Activated CD4-positive, alpha-beta T cell treated with anti-CD3 and anti-CD28 coated beads for 1 hour (primary cell): ENCODE measurements at regions not wholly inside any gene's neighbourhood (a gene's known extent, or its start where the extent isn't known, plus 50 kb on each side); places are given as distances from the start of the nearest gene placed in this dataset.

Experiments
- DNase-seq: peaks from one replicate; pipeline ENCODE4 v3.0.0-alpha.2; 2020

DNA sequence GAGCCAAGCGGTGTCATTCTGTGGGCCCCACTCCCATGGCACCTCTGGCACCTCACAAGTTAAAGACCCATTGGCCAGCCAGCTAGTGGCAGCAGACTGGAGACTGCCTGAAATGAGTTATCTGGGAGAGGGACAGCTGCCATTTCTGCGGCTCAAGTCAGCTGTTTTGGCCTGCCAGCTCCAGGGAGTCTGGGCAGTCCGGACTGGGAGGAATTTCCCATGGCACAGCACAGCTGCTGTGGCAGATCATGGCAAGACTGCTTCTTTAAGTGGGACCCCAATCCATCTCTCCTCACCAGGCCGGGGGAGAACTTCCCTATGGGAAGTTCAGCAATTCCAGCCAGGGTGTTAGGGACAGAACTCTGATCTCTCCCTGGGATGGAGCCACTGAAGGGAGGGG is 2187.6 kb upstream of the CELF4 start:
- no peak for DNase-seq

DNA sequence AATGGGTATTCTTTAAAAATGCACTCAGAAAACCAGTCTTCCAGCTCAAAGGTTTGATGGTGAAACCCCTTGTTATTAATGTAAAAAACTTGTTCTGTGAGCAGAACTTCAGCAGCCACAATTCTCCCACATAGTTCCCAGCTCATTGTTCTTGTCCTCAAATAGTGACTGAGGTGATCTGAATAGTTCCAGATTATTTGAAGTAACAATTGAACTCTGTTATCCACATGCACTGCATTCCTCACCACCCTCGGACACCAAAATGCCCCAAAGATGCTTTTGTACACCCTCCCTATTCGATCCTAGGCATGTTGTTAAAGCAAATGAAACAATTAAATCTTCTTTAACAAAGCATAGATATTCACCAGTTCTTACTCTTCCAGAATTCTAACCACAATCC is 2186.8 kb upstream of the CELF4 start:
- DNase-seq = no peak

DNA sequence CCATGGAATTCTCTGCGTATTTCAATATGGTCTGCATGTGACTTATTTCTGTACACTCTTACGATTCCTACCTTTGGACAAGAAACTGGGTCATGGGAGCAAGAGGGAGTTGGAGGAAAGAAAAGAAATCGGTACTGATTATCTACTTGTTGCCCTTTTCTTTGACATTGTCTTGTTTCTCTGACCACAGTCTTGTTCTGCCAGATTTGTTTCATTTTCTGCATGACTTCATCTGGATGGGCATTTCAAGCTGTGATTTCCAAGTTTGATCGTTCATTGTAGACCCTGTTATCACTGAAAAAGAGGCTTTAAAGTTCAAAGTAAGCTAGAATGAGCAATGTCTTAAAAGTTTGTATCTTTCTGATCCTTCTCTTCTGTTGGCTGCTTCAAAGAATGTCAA is 2186.3 kb upstream of the CELF4 start:
- DNase-seq = no peak

DNA sequence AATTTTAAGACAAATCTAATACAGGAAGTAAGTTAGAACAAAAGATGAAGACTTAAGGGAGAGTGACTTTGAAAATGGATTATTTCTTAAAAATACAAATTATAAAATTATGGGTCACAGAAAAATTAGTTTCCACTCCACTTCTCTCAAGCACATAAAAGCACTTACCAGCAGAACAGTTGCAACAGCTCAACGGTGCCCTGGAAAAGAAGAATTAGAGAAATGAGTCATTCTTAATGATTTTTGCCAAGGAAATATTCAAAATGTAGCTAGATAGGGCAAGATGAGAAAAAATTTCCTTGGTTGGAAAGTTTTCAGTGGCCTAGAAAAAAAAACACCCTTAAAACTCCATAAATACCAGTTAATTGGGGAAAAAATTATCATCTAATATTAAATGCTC is 2185.6 kb upstream of the CELF4 start:
- no peak for DNase-seq

DNA sequence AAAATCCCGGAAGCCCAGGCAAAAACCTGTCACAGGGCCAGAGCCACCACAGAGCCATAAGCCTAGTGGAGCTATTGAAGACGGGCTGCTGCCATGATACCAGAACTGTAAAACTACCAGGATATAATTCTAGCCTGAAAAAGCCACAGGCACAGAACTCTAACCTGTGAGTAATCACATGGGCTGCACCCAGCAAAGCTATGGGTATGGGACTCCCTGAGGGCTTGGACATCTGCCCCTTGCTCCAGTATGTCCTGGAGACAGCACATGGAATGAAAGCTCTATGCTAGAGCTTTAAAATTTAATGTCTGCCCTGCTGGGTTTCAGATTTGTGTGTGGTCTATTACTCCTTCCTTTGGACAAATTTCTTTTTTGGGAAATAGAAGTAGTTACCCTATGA is 2183.6 kb upstream of the CELF4 start:
- DNase-seq = no peak

DNA sequence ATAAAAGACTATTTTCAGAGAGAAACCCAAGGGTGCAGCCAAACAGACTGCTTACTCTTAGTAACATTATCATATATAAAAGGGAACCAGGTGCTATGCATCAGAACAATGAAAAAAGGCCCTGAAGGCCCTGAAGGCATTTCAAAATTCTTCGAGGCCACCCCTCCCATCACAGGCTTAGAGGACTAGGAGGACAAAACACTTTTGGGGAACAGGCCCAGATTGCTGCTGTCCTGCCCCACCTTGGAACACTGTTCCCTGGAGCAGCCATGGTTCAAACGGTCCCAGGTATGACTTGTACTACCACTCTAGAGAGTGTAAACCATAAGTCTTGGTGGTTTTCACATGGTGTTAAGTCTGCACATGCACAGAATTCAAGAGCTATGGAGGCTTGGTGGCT is 2183.1 kb upstream of the CELF4 start:
- no peak for DNase-seq

DNA sequence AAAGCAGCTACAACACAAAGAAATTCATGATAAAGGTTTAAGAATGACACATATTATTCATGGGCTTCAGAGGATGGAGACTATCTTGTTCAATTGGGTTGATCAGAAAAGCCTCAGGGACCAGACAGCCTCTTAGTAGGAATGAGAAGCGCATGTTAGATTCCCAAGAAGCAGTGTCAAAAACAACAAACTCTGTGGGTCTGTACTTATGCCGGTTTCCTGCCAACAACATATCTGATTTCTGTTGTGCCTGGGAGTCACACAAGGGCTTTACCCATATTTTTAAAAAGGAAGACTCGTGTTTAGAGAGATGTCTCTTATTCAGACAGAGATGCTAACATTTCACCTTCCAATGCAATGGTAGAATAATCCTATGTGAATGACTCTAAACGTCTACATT is 2180.6 kb upstream of the CELF4 start:
- no peak for DNase-seq

DNA sequence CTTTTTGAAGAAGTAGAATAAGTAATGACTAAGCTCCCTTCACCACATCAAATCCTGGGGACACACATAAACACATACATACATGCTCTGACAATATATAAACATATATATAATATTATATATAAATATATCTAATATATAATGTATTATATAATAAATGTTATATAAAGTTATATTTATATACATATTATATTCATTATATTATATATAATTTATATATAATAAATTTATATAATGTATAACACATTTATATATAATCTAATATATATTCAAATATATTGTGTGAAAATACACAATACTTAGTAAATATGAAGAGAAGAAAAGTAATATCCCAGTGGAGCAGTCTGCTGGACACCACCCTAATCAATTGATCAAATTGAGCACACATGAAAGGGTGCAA is 2177.9 kb upstream of the CELF4 start:
- no peak for DNase-seq

DNA sequence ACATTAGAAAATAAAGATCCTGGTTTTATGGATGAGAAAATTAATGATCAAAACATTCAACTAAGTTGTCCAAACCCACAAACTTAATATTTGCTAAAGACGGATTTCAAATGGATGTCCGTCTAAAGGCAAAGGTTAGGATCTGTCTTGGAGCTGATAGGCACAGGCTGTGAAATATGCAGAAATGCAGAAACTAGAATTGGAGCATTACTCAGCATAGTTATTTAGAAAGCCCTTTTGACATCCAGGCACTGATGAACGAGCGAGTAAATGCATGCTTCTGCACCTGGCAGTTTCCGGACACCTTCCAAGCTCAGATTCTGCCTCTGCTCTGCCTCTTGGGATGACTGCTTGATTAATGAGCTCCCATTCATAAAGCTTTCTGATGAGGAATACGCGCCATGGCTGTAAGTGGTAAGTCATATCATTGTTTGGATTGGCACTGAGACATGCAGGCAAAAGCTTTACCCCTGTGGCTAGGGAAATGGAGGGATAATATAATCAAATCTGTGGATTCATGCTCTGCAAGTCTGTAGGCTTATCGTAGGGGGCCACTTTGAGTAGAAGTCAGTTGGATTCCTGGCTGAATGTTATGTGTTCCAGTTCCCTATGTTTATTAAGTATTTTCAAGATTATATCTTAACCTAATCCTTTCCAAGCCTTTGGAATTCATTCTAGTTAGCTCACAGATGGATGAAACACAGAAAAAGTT is 2176.3 kb upstream of the CELF4 start:
- no peak for DNase-seq

DNA sequence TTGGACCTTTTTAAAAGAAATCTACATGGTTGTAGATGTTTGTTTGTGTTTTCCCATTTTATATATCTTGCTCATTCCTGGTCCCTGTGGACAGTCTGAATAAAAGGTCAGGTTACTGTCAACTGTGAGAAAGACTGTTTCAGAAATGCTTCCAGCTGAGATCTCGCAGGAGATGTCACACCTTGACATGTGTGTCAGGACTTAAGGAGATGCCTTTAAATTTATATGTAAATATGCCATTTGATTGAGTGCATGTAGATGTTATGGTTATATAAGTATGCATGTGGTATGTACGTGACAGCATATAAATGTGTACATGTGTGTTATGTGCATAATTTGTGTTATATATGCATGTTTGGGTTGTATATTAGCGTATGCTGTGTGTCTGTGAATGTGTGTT is 2172.3 kb upstream of the CELF4 start:
- no peak for DNase-seq

DNA sequence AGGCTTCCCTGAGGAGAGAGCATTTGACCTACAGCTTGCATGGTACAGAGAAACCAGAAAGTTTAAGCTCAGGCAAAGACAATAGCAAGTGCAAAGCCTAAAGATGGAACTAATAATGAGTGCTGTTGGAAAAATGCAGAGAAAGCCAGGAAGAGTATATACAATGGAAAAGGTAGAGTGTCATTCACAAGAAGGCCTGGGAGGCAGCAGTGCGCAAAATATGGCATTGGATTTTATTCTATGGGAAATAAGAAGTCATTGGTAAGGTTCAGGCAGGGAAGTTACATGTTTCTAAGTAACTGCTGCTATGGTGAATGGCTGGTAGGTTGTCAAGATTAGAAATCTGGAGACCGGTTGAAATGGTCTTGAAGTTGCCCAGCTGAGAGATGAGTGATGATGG is 2167.3 kb upstream of the CELF4 start:
- no peak for DNase-seq

DNA sequence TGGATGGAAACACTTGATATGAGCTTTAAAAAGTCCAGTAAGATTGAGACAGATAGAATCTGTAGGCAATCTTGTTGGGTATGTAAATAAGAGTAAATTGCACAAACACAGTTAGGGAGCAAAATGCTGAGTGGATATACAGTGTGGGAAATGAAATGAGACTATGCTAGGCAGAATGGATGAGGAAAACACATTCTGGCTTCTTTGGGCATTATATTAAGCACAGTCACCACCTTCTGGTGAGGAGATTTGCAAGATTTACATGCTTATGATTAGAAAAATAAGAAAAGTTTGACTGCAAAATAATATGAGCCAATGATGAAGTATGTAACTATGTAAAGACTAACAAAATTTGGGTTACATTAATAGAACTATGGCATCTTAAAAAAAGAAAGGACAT is 2165.0 kb upstream of the CELF4 start:
- no peak for DNase-seq

DNA sequence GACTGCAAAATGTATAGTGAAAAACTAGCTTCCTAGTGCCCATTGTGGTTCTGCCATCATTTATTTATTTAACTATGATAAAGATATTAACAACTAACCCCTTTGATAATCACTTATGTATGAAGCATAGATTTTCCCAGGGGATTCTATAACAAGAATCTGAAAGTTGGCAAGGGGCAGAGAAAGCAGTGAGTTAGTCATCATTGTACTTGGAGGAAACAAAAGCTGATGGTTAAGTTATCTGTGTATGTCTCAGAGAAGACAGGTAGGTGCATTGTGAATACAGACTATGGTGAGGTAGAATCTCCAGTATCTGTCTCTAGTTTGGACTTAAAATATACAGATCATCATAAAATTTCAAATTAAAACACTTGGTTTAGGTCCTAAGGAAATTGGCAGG is 2159.1 kb upstream of the CELF4 start:
- no peak for DNase-seq

DNA sequence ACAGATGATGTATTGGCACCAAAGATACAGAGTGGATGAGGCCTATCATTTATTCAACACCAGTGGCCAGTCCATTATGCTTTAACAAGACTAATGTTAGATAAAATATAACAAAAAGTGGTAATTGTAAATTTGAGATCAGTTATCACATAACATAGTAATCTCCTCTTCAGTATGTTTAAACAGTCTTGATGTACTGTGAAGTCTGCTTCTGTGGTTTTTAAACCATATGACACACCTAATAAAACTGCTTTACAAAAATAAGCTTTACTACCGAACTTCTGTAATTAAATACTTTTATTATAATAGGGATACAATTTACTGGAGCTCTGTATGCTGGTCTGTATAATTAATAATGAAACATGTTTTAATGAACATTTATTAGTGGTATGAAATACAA is 2156.1 kb upstream of the CELF4 start:
- no peak for DNase-seq

DNA sequence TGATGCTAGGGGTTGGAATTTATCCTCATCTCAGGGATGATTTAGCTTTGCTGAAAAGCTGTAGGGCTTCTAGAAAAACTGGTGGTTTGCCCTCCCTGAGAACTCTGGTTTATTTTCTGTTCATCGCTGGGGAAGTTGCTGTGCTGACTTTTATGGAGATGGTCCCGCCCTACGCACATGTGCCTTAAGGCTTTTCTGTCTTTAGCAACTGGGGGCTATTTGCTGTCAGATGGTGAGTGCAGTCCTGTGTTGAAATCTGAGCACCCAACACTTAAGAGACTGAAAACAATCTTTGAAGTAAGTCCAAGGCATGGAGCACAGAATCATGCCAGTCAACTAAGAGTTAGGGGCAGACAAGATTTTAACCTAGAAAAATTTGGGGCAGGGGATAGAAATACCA is 2148.4 kb upstream of the CELF4 start:
- DNase-seq = no peak

DNA sequence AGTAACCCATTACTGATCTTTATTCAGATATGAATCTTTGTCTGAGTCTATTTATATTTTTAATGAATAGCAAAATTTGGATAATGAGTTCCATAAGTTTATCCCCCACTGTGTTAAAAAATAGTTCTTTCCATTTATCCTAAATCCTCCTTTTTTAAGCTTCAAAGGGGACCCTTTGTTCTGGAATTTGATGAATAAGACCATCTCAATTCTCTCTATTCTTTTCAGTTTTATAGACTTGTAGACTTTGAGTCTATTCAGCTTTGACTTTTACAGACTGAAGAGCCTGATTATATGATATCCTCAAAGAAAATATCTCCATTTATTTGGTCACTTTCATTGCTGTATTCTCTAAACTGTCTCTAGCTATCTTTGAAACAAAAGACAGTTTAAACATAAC is 2146.1 kb upstream of the CELF4 start:
- DNase-seq = no peak

DNA sequence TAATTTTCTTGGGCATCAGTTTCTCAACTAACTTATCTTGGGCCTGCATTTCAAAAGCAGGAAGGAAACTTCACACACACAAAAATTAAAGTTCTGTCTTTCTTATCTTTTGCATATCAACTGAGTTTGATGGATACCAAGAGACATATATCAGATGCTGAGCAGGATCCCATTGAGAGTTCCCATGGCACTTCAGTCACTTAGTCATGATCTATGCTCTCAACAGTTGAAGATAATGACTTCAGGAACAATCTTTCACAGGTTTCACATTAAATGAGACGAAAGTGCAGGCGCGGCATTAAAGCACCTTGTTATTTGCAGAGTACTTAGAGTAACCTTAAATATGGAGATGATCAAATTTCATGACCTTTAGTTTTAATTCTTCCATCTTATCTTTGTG is 2139.8 kb upstream of the CELF4 start:
- DNase-seq = no peak

DNA sequence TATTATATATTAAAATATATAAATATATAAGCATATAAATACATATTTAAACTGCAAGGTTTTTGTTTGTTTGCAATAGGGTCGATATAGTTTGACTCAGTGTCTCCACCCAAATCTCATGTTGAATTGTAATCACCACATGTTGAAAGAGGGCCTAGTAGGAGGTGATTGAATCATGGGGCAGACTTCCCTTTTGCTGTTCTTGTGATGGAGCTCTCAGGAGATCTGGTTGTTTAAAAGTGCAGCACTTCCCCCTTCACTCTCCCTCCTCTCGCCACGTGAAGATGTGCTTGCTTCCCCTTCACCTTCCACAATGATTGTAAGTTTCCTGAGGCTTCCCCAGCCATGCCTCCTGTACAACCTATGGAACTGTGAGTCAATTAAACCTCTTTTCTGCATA is 2137.3 kb upstream of the CELF4 start:
- no peak for DNase-seq

DNA sequence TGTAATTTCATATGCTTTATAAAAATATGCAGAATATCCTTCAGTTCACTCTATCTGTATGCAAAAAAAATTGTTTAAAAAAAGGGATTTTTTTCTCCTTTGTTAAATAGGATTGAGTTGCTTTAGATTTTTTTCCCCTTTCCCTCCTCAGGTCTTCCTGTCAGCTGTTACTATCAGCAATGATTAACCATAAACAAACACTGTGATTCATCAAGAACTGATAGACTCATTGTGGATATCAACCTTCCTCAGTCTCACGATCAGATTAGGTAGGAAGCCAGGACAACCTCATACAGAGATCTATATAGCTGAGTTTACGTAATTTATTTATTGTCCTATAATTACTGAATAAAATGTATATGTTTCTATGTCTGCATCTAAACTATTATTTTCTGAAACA is 2136.2 kb upstream of the CELF4 start:
- DNase-seq = no peak

DNA sequence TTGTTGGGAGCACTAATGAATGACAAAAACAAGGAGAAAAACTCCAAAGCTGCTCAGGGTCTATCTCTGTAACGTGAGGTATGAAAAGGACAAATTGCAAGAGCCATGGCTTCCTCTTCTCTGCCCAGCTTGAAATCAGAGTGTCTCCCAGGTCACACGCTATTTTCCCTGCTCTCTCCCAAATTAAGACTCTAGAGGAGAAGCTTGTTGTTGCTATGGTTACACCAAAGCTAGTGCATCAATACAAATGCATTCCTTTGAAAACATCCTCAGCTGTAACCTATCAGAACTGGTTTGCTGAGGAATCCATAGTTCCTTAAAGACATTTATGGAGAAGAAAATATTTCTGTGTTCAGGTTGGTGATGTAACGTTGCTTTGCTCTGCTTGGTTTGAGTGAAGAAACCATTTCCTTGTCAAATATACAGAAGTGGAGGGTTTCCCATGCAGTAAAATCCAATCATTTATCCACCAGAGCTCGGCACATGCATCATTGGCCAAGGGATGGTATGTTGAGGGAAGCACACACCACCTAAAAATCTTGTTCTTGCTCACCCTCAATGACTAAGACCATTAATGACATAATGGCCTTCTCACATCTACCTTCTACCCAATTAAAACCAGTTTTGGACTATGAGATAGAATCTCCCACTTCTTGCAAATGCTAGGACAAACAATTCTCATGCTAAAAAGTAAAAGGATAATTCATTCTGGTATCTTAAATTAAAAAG is 2135.6 kb upstream of the CELF4 start:
- DNase-seq = no peak

DNA sequence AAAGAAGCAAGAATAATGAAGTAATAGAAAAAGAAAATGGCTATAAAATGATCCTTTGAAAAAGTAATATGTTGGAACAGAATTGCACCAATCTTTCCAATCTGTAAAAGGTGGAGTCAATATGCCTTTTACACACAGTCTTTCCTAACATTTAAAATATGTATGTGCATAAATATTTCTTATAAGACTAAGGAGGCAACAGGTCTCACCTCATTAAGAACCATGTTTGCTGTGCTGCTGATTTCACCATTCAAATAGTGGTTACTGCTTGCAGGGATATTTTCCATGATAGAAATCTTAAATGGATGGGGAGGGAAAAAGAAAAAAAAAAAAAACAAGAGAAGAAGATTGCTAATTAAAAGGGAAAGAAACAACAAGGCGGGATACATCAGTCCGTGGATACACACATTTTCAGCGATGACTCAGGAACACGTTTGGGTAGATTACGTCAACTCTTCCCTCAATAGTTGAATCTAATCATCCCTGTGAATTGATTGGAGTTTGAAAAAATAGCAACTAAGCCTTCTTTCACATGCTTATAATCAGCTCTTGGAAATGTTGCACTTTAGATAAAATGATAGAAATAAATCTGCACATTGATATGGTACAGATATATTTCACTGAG is 2133.9 kb upstream of the CELF4 start:
- DNase-seq = no peak

DNA sequence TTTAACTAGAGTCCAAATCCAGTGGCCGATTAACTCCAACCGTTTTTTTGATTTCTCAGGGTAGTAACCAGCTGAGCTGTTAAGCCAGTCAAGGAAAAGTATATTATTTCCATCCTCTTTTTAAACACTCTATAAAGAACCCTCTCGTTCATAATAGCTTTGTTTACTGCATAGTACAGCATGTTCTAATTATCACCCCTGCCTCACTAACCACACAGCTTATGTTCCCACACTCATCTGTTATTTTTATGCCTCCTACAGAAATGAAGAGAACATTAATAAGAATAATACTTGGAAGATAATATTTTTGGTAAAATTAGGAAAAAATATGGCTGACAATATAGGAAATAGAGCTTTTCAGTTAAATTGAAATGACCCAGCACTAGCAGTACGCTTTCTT is 2132.8 kb upstream of the CELF4 start:
- DNase-seq = no peak

DNA sequence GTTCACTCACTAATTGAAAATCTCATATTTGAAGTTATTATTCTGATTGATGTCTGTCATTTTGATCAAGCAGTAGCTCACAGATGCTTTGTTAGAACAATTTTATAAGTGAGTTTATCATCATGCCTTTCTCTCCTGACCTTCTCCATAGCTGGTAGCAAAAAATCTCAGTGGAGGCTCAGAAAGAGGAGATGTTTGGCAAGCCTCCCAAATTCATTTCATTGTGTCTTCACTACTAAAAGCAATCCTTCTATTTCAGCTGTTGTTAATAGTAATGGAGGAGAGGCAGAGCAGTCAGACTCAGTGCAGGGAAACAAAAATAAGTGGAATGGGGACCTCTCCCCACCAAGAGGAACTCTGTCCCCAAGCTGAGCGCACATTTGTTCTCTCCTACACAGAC is 2127.8 kb upstream of the CELF4 start:
- no peak for DNase-seq

DNA sequence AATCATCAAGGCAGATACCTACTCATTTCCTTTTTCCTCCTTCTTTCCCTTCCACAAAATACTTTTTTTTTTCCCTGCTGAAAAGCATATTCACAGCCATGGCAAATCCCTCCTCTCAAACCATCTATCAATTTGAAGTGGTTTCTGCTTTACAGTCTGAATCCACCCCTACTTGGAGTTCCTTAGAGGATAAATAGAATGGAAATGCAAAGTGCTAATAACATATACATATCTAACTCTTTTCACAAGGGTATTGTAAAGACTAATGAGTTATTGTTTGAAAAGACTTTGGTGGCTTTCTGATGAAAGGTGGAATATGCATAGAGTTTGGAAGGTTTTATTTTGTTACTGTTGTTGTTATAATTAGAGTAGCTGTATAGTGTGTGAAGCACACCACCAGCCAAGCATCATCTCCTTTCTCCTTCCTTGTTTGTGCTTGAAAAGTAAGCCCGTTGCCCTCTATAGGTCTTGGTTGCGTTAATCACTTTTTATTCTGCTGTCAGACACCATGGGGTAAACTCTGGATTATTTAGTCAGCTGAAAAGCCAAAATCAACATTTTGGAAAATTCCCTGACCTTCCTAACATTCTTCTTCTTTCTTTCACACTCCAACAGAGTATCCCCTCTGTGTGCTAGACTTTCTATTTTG is 2126.9 kb upstream of the CELF4 start:
- no peak for DNase-seq
